CD14-positive monocyte (primary cell): ENCODE measurements at regions not wholly inside any gene's neighbourhood (a gene's known extent, or its start where the extent isn't known, plus 50 kb on each side); places are given as distances from the start of the nearest gene placed in this dataset.

ENCODE experiments used
- DNase-seq, 3 donors: peaks; one replicate each; pipeline ENCODE4 v3.0.0-alpha.2; 2011 to 2022
- H2AFZ ChIP-seq: 2 replicates; pipeline ENCODE4 v1.6.0; 2012; ENCODE audit warnings: mild to moderate bottlenecking, low read depth, low read length, inconsistent platforms; ENCODE audit not compliant: insufficient read depth, poor library complexity, severe bottlenecking
- H3K27ac ChIP-seq, 2 donors: 1 replicate in 1 of 2; 2 replicates in 1 of 2; pipeline ENCODE4 v1.5.1; 2012 to 2013; ENCODE audit warnings: low read length in 2 of 2, control low read depth in 1 of 2, inconsistent platforms in 1 of 2, low read depth in 1 of 2, mild to moderate bottlenecking in 1 of 2
- H3K27me3 ChIP-seq, 2 donors: one replicate each; pipeline versions ENCODE4 v1.6.0 to v1.6.1; 2011 to 2013; ENCODE audit warnings: low read length in 2 of 2; ENCODE audit not compliant: control insufficient read depth in 2 of 2, insufficient read depth in 2 of 2
- H3K36me3 ChIP-seq, 2 donors: replicated peaks in 1 of 2; 1 replicate in 1 of 2; 2 replicates in 1 of 2; pipeline versions ENCODE4 v1.5.1 to v1.6.1; 2012 to 2013; ENCODE audit warnings: low read length in 2 of 2, control low read depth in 1 of 2, inconsistent platforms in 1 of 2, mild to moderate bottlenecking in 1 of 2; ENCODE audit not compliant: insufficient read depth in 2 of 2, control insufficient read depth in 1 of 2
- H3K4me1 ChIP-seq, 2 donors: 1 replicate in 1 of 2; 2 replicates in 1 of 2; pipeline versions ENCODE4 v1.5.1 to v1.6.1; 2012 to 2013; ENCODE audit warnings: low read length in 2 of 2, control low read depth in 1 of 2, inconsistent platforms in 1 of 2, mild to moderate bottlenecking in 1 of 2, moderate library complexity in 1 of 2; ENCODE audit not compliant: insufficient read depth in 2 of 2, control insufficient read depth in 1 of 2
- H3K4me2 ChIP-seq: replicated peaks from 2 replicates; pipeline ENCODE3; 2012; ENCODE audit warnings: low read length, moderate library complexity, mild to moderate bottlenecking; ENCODE audit not compliant: poor library complexity, severe bottlenecking; ENCODE audit errors: extremely low read depth
- H3K4me3 ChIP-seq, 3 experiments: fragments of 200-600 bp in 1 of 3; sonication (generic) in 1 of 3; replicated peaks in 1 of 3; 1 replicate in 2 of 3; 2 replicates in 1 of 3; pipeline ENCODE4 v1.5.1; 2011 to 2013; ENCODE audit warnings: low read length in 3 of 3, mild to moderate bottlenecking in 3 of 3, control low read depth in 2 of 3, low read depth in 2 of 3, inconsistent platforms in 1 of 3, moderate library complexity in 1 of 3
- H3K79me2 ChIP-seq: 2 replicates; pipeline ENCODE4 v1.6.0; 2012; ENCODE audit warnings: mild to moderate bottlenecking, control low read depth, inconsistent platforms, low read length, moderate library complexity; ENCODE audit not compliant: insufficient read depth
- H3K9ac ChIP-seq: 2 replicates; pipeline ENCODE4 v1.6.0; 2017; ENCODE audit warnings: low read length, mild to moderate bottlenecking; ENCODE audit not compliant: insufficient read depth, poor library complexity, severe bottlenecking
- H3K9me3 ChIP-seq, 2 donors: replicated peaks in 1 of 2; 1 replicate in 1 of 2; 2 replicates in 1 of 2; pipeline versions ENCODE4 v1.5.1 to v1.6.1; 2012 to 2013; ENCODE audit warnings: low read length in 2 of 2, control low read depth in 1 of 2; ENCODE audit not compliant: control insufficient read depth in 1 of 2, insufficient read depth in 1 of 2
- H4K20me1 ChIP-seq: 2 replicates; pipeline ENCODE4 v1.6.0; 2012; ENCODE audit warnings: mild to moderate bottlenecking, low read length, control low read depth, moderate library complexity; ENCODE audit not compliant: insufficient read depth
- H3K27ac Mint-ChIP-seq, 7 donors: one replicate each; pipeline ENCODE4 v1.8.0; 2020; ENCODE audit warnings: mild to moderate bottlenecking in 7 of 7, mixed read lengths in 7 of 7, moderate library complexity in 6 of 7, inconsistent platforms in 2 of 7
- H3K27me3 Mint-ChIP-seq, 3 donors: one replicate each; pipeline ENCODE4 v1.8.0; 2021 to 2022; ENCODE audit warnings: low read depth in 3 of 3, mild to moderate bottlenecking in 3 of 3, mixed read lengths in 3 of 3, moderate library complexity in 3 of 3, inconsistent platforms in 1 of 3
- H3K36me3 Mint-ChIP-seq, 2 donors: one replicate each; pipeline ENCODE4 v1.8.0; 2020; ENCODE audit warnings: mixed read lengths in 2 of 2, inconsistent platforms in 1 of 2, mild to moderate bottlenecking in 1 of 2
- H3K4me1 Mint-ChIP-seq: one replicate; pipeline ENCODE4 v1.8.0; 2020; ENCODE audit warnings: mild to moderate bottlenecking, mixed read lengths
- H3K4me3 Mint-ChIP-seq, 2 donors: one replicate each; pipeline ENCODE4 v1.8.0; 2020; ENCODE audit warnings: mild to moderate bottlenecking in 2 of 2, mixed read lengths in 2 of 2, moderate library complexity in 1 of 2
- H3K9me3 Mint-ChIP-seq, 7 donors: one replicate each; pipeline ENCODE4 v1.8.0; 2020 to 2022; ENCODE audit warnings: mixed read lengths in 7 of 7, mild to moderate bottlenecking in 6 of 7, moderate library complexity in 6 of 7, inconsistent platforms in 2 of 7
- WGBS: methylation state at CpG from one replicate; pipeline ENCODE4 v1.1.5; 2013; ENCODE audit warnings: missing lambda C conversion rate; ENCODE audit not compliant: insufficient coverage; 5-methylcytosine and 5-hydroxymethylcytosine counted together
- intact Hi-C, 2 donors: fragments of 100-400 bp; cut with micrococcal nuclease; formaldehyde crosslinking; loops; one replicate each; pipeline versions ENCODE4 v1.15.0 to v1.15.1; 2023
- TF ChIP-seq, protein P1 (sequence below): fragments of 200-600 bp; IDR thresholded peaks from one replicate; pipeline ENCODE4 v1.8.0; 2022; ENCODE audit warnings: antibody characterized with exemption, mild to moderate bottlenecking

DNA sequence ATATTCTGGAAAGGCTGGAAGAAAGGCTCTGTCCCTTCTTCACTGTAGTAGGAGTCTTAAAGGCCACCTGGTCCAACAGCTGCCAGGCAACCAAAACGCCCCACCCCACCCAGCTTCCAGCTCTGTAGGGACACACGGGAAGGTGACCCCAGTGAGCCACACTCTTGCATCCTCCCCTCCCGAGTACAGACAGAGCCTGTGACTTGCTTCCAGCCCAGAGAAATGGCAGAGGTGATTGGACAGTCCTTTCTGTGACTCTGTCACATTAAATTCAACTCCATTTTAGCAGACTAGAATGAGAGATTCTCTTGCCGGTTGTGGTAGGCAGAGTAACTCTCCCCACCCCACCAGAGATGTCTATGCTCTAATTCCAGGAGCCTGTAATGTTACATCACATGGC is 226.2 kb upstream of the ARID1B start:
- DNase-seq = no peak
- Histone ChIP-seq H4K20me1 (no peaks in the 10 kb centered on the region), H3K36me3 (no peaks in the 10 kb centered on the region), H3K79me2 (no peaks in the 10 kb centered on the region), H3K9ac (no peak overlapping the region), H3K4me1 (no peaks in the 10 kb centered on the region), H3K27ac (no peak overlapping the region), H3K9me3 (no peaks in the 10 kb centered on the region), H3K4me3 (no peak overlapping the region), H3K4me2 (no peak overlapping the region), H3K27me3 (no peaks in the 10 kb centered on the region), H2AFZ (no peak overlapping the region)
- no peak overlapping the region for H3K27ac Mint-ChIP-seq
- no peaks in the 10 kb centered on the region for H3K4me1 Mint-ChIP-seq
- no peaks in the 10 kb centered on the region for H3K36me3 Mint-ChIP-seq
- H3K4me3 Mint-ChIP-seq = no peak overlapping the region
- intact Hi-C loops = no loop called here
- TF ChIP-seq, protein P1, sequence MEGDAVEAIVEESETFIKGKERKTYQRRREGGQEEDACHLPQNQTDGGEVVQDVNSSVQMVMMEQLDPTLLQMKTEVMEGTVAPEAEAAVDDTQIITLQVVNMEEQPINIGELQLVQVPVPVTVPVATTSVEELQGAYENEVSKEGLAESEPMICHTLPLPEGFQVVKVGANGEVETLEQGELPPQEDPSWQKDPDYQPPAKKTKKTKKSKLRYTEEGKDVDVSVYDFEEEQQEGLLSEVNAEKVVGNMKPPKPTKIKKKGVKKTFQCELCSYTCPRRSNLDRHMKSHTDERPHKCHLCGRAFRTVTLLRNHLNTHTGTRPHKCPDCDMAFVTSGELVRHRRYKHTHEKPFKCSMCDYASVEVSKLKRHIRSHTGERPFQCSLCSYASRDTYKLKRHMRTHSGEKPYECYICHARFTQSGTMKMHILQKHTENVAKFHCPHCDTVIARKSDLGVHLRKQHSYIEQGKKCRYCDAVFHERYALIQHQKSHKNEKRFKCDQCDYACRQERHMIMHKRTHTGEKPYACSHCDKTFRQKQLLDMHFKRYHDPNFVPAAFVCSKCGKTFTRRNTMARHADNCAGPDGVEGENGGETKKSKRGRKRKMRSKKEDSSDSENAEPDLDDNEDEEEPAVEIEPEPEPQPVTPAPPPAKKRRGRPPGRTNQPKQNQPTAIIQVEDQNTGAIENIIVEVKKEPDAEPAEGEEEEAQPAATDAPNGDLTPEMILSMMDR = no peak
- 100% methylated on average over 2 of the region's 4 CpGs for WGBS
- H3K9me3 Mint-ChIP-seq = peaks cover 0 to 3% (median 0%) of the 10 kb centered on the region in 7 donors
- H3K27me3 Mint-ChIP-seq = peaks cover 0 to 6% (median 0%) of the 10 kb centered on the region in 3 donors

DNA sequence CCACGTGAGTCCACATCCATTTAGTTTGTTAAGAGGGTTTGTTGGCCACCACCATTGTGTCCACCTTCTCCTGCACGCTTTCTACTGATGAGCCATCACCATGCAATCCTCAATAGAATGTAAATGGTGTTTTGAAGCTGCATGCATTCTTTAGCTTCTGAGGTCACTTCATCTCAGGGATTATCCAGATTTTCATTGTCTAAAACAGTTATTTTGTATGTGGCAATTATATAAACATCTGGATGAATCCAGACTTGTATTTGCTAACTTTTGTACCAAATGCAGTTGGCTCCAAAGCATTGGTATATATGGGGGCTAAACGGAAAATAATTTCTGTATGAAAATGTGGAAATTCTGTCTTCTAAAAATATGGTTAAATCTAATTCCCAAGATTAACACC is 231.2 kb upstream of the ARID1B start:
- H3K36me3 ChIP-seq = no peaks in the 10 kb centered on the region
- Mint-ChIP-seq H3K4me1 (no peaks in the 10 kb centered on the region), H3K27me3 (peaks cover 0 to 8% (median 2%) of the 10 kb centered on the region in 3 donors), H3K9me3 (peaks cover 0 to 6% (median 0%) of the 10 kb centered on the region in 7 donors), H3K27ac (no peak overlapping the region), H3K4me3 (no peak overlapping the region), H3K36me3 (no peaks in the 10 kb centered on the region)
- intact Hi-C loops = no loop called here
- H3K27ac ChIP-seq = no peak overlapping the region
- TF ChIP-seq, protein P1 = no peak
- no peaks in the 10 kb centered on the region for H3K9me3 ChIP-seq
- no CpG with 5 or more reads among the region's 3 CpGs for WGBS
- H3K27me3 ChIP-seq = no peaks in the 10 kb centered on the region
- no peaks in the 10 kb centered on the region for H3K4me1 ChIP-seq
- H3K4me2 ChIP-seq = no peak overlapping the region
- no peak for DNase-seq
- H3K79me2 ChIP-seq = no peaks in the 10 kb centered on the region
- no peak overlapping the region for H2AFZ ChIP-seq
- H3K4me3 ChIP-seq = no peak overlapping the region
- no peak overlapping the region for H3K9ac ChIP-seq
- H4K20me1 ChIP-seq = no peaks in the 10 kb centered on the region
